ENCODE measurements at regions not wholly inside any gene's neighbourhood (a gene's known extent, or its start where the extent isn't known, plus 50 kb on each side); places are given as distances from the start of the nearest gene placed in this dataset.

DNA sequence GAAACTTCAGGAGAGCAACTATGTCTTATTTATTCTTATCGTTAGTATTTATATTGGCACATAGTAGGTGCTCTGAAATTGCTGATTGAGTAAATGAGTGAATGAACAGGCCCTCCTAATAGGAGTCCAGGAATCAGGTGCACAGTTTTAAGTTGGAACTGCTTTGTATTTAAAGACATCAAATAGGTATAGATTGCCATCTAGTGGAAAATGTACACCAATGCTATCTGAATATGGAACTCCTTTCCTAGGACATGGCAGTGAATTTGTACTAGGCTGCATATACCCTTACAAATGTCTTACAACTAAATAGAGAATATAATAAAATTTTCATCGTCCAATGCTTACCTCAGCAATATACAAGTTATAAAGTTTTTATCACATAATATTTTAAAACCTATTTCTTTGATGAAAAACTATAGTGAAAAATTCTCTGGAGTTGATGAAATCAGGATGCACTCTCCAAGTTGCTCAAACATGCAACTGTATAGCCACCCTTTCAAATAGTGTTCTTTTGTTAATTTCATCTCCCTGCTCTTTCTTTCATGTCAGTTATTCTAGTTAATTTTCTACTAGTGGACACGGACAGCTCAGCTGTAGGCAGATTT lies 318.9 kb upstream of the SYT4 start:
- TF ChIP-seq, protein P1, sequence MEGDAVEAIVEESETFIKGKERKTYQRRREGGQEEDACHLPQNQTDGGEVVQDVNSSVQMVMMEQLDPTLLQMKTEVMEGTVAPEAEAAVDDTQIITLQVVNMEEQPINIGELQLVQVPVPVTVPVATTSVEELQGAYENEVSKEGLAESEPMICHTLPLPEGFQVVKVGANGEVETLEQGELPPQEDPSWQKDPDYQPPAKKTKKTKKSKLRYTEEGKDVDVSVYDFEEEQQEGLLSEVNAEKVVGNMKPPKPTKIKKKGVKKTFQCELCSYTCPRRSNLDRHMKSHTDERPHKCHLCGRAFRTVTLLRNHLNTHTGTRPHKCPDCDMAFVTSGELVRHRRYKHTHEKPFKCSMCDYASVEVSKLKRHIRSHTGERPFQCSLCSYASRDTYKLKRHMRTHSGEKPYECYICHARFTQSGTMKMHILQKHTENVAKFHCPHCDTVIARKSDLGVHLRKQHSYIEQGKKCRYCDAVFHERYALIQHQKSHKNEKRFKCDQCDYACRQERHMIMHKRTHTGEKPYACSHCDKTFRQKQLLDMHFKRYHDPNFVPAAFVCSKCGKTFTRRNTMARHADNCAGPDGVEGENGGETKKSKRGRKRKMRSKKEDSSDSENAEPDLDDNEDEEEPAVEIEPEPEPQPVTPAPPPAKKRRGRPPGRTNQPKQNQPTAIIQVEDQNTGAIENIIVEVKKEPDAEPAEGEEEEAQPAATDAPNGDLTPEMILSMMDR (IDR thresholded peaks at IDR 0.05), result peak in 1 of 2 donors; percentile 56
- no peak overlapping the region for H3K27ac ChIP-seq
- H3K36me3 ChIP-seq, result no peaks in the 10 kb centered on the region
- no peaks in the 10 kb centered on the region for H3K27me3 ChIP-seq
- no peak overlapping the region for H3K4me3 ChIP-seq
- H3K9me3 ChIP-seq, result no peaks in the 10 kb centered on the region
- DNase-seq (ENCODE audit: low spot score), result no peak
- H3K4me1 ChIP-seq, result no peaks in the 10 kb centered on the region

DNA sequence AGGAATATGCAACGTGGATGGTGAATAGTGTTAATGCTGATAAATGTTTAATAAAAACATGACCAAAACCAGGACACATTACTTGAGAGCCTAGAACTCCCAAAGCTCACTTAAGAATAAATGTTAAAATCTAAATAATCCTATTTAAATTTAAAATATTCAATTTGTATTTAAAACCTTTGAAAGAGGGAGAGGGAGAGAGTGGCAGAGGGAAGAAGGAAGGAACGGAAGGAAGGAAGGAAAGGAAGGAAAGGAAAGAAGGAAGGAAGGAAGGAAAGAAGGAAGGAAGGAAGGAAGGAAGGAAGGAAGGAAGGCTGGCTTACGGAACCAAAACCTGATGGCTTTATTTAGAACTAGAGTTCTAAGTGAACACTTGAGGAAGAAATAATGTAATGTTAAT lies 324.1 kb upstream of the SYT4 start:
- H3K9me3 ChIP-seq, result peaks cover 0 to 21% of the 10 kb centered on the region in 2 donors
- no peaks in the 10 kb centered on the region for H3K36me3 ChIP-seq
- no peak overlapping the region for H3K27ac ChIP-seq
- TF ChIP-seq, protein P1 (IDR thresholded peaks at IDR 0.05), result no peak
- no peaks in the 10 kb centered on the region for H3K27me3 ChIP-seq
- no peaks in the 10 kb centered on the region for H3K4me1 ChIP-seq
- no peak for DNase-seq (ENCODE audit: low spot score)
- no peak overlapping the region for H3K4me3 ChIP-seq

DNA sequence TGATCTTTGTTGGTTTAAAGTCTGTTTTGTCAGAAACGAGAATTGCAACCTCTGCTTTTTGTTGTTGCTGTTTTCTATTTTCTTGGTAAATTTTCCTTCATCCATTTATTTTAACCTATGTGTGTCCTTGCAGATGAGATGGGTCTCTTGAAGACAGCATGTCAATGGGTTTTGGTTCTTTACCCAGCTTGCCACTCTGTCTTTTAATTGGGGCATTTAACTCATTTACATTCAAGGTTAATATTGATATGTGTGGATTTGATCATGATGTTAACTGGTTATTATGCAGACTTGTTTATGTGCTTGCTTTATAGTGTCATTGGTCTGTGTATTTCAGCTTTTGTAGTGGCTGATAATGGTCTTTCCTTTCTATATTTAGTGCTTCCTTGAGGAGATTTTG lies 327.9 kb upstream of the SYT4 start:
- Histone ChIP-seq H3K4me3 (no peak overlapping the region), H3K4me1 (no peaks in the 10 kb centered on the region), H3K9me3 (peaks cover 0 to 24% of the 10 kb centered on the region in 2 donors), H3K27ac (no peak overlapping the region), H3K36me3 (no peaks in the 10 kb centered on the region), H3K27me3 (no peaks in the 10 kb centered on the region)
- TF ChIP-seq, protein P1 (IDR thresholded peaks at IDR 0.05), result no peak
- DNase-seq (ENCODE audit: low spot score), result no peak

DNA sequence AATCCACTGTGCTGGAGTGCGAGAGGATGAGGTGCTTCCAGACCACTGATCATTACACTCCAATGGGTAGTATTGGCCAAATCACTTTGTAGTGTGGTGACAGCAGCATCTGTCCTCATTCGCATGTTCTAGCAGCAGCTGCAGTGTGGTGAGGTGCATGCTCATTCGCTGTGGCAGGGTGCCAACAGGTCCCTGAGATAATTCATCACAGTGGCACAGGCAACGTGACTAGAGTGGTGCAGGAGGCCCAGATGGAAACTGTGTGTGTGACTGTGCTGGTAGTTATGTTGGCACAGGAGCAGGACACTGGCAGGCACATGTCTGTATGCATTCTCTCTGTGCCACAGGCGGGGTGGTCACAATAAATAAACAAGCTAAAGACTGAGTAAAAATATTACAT lies 329.5 kb upstream of the SYT4 start:
- Histone ChIP-seq H3K27me3 (no peaks in the 10 kb centered on the region), H3K4me1 (no peaks in the 10 kb centered on the region), H3K27ac (no peak overlapping the region), H3K9me3 (peaks cover 0 to 24% of the 10 kb centered on the region in 2 donors), H3K4me3 (no peak overlapping the region), H3K36me3 (no peaks in the 10 kb centered on the region)
- no peak for DNase-seq (ENCODE audit: low spot score)
- TF ChIP-seq, protein P1 (IDR thresholded peaks at IDR 0.05), result no peak

DNA sequence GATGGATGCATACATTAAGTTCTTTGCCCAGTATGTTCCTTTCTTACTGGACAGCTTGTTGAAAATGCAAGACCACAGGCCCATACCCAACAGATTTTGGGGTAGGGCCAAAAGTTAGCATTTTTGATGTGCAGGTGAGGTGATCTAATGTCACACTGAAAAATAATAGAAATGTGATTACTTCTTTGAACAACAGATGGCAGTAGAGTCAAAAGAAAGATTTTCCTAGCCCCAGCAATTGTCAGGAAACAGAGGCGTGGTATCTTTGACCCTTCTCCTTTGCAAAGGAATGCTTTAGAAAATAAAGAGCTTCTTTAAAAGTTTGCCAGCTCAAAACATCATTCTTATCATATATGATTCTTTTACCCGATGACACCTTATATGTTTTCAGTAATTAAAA lies 343.6 kb upstream of the SYT4 start:
- H3K4me1 ChIP-seq, result no peaks in the 10 kb centered on the region
- TF ChIP-seq, protein P1 (IDR thresholded peaks at IDR 0.05), result peak in 1 of 2 donors; percentile 70
- no peaks in the 10 kb centered on the region for H3K27me3 ChIP-seq
- no peaks in the 10 kb centered on the region for H3K36me3 ChIP-seq
- no peak overlapping the region for H3K4me3 ChIP-seq
- no peaks in the 10 kb centered on the region for H3K9me3 ChIP-seq
- H3K27ac ChIP-seq, result no peak overlapping the region
- no peak for DNase-seq (ENCODE audit: low spot score)

DNA sequence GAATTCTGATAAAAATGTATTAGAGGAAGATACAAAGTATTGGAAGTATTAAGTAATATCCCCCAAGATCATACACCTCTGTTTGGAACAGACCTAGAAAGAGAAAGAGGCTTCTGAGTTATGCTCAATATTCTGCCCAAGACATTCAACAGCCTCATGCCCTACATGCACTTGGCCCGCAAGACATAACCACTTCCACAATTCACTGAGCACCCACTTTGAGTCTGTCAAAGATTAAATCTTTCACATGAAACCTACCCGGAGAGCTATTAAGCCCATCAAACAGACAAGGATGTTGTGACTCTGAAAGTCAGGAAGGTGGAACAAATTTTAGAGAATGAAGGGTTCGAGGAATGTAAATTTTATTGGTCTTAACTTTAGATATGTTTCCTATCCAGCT lies 344.7 kb upstream of the SYT4 start:
- Histone ChIP-seq H3K27me3 (no peaks in the 10 kb centered on the region), H3K4me3 (no peak overlapping the region), H3K9me3 (no peaks in the 10 kb centered on the region), H3K27ac (no peak overlapping the region), H3K4me1 (no peaks in the 10 kb centered on the region), H3K36me3 (no peaks in the 10 kb centered on the region)
- DNase-seq (ENCODE audit: low spot score), result no peak
- TF ChIP-seq, protein P1 (IDR thresholded peaks at IDR 0.05), result no peak

All from right atrium auricular region (tissue), 2 donors.